Immature natural killer cell (primary cell): ENCODE measurements at regions not wholly inside any gene's neighbourhood (a gene's known extent, or its start where the extent isn't known, plus 50 kb on each side); places are given as distances from the start of the nearest gene placed in this dataset.

Source experiments
- DNase-seq, 3 donors: peaks; one replicate each; pipeline ENCODE4 v3.0.0; 2022; ENCODE audit warnings: mixed read lengths in 1 of 3
- H3K27ac Mint-ChIP-seq, 6 donors: one replicate each; pipeline ENCODE4 v1.8.0; 2020; ENCODE audit warnings: mixed read lengths in 6 of 6, mild to moderate bottlenecking in 5 of 6, inconsistent platforms in 4 of 6, moderate library complexity in 3 of 6
- H3K27me3 Mint-ChIP-seq, 3 donors: one replicate each; pipeline ENCODE4 v1.8.0; 2020 to 2021; ENCODE audit warnings: low read depth in 3 of 3, mild to moderate bottlenecking in 3 of 3, mixed read lengths in 3 of 3, moderate library complexity in 3 of 3, inconsistent platforms in 1 of 3
- H3K36me3 Mint-ChIP-seq, 3 donors: one replicate each; pipeline ENCODE4 v1.8.0; 2020; ENCODE audit warnings: mixed read lengths in 3 of 3, inconsistent platforms in 2 of 3, mild to moderate bottlenecking in 2 of 3
- H3K4me1 Mint-ChIP-seq, 2 donors: one replicate each; pipeline ENCODE4 v1.8.0; 2020; ENCODE audit warnings: inconsistent platforms in 2 of 2, mild to moderate bottlenecking in 2 of 2, mixed read lengths in 2 of 2, moderate library complexity in 1 of 2
- H3K4me3 Mint-ChIP-seq, 5 donors: one replicate each; pipeline ENCODE4 v1.8.0; 2020; ENCODE audit warnings: mild to moderate bottlenecking in 5 of 5, mixed read lengths in 5 of 5, inconsistent platforms in 3 of 5, moderate library complexity in 3 of 5
- H3K9me3 Mint-ChIP-seq, 6 donors: one replicate each; pipeline ENCODE4 v1.8.0; 2020; ENCODE audit warnings: mild to moderate bottlenecking in 6 of 6, mixed read lengths in 6 of 6, inconsistent platforms in 4 of 6, moderate library complexity in 3 of 6

- H3K9me3 Mint-ChIP-seq, result no peaks in the 10 kb centered on the region
- no peak overlapping the region for H3K27ac Mint-ChIP-seq
- no peak overlapping the region for H3K4me3 Mint-ChIP-seq
- H3K27me3 Mint-ChIP-seq, result peaks cover 0 to under 1% (median 0%) of the 10 kb centered on the region in 3 donors
- no peaks in the 10 kb centered on the region for H3K36me3 Mint-ChIP-seq
- peaks cover 23 to 40% of the 10 kb centered on the region in 2 donors for H3K4me1 Mint-ChIP-seq
- DNase-seq, result no peak
Observed at GRCh38 chr14:65866448-65866847, 453.9 kb downstream of the FUT8 start.

GRCh38 chr14:65866886-65867285, 454.4 kb downstream of the FUT8 start:
- no peak overlapping the region for H3K4me3 Mint-ChIP-seq
- H3K27ac Mint-ChIP-seq, result no peak overlapping the region
- no peaks in the 10 kb centered on the region for H3K36me3 Mint-ChIP-seq
- H3K27me3 Mint-ChIP-seq, result no peaks in the 10 kb centered on the region
- no peaks in the 10 kb centered on the region for H3K9me3 Mint-ChIP-seq
- peaks cover 21 to 36% of the 10 kb centered on the region in 2 donors for H3K4me1 Mint-ChIP-seq
- DNase-seq, result no peak

- H3K4me1 Mint-ChIP-seq, result peaks cover 20 to 31% of the 10 kb centered on the region in 2 donors
- no peaks in the 10 kb centered on the region for H3K9me3 Mint-ChIP-seq
- H3K27me3 Mint-ChIP-seq, result no peaks in the 10 kb centered on the region
- H3K4me3 Mint-ChIP-seq, result no peak overlapping the region
- no peak for DNase-seq
- H3K36me3 Mint-ChIP-seq, result no peaks in the 10 kb centered on the region
- no peak overlapping the region for H3K27ac Mint-ChIP-seq
Observed at GRCh38 chr14:65867333-65867732, 454.8 kb downstream of the FUT8 start.

- Mint-ChIP-seq H3K27ac (no peak overlapping the region), H3K36me3 (no peaks in the 10 kb centered on the region), H3K4me3 (no peak overlapping the region), H3K27me3 (no peaks in the 10 kb centered on the region), H3K9me3 (no peaks in the 10 kb centered on the region), H3K4me1 (no peaks in the 10 kb centered on the region)
- DNase-seq, result no peak
Observed at GRCh38 chr14:65872536-65872935, 460.0 kb downstream of the FUT8 start.

GRCh38 chr14:65877166-65877565, 464.6 kb downstream of the FUT8 start:
- Mint-ChIP-seq H3K4me3 (no peak overlapping the region), H3K36me3 (peaks cover 0 to 3% (median 0%) of the 10 kb centered on the region in 3 donors), H3K27me3 (peaks cover 0 to 3% (median 2%) of the 10 kb centered on the region in 3 donors), H3K4me1 (peaks cover 15 to 21% of the 10 kb centered on the region in 2 donors), H3K27ac (no peak overlapping the region), H3K9me3 (no peaks in the 10 kb centered on the region)
- no peak for DNase-seq

GRCh38 chr14:65877624-65878023, 465.1 kb downstream of the FUT8 start:
- Mint-ChIP-seq H3K36me3 (peaks cover 0 to 3% (median 0%) of the 10 kb centered on the region in 3 donors), H3K9me3 (no peaks in the 10 kb centered on the region), H3K27me3 (peaks cover 0 to 3% (median 2%) of the 10 kb centered on the region in 3 donors), H3K27ac (no peak overlapping the region), H3K4me1 (peaks cover 15 to 22% of the 10 kb centered on the region in 2 donors), H3K4me3 (no peak overlapping the region)
- no peak for DNase-seq

GRCh38 chr14:65878586-65878985, 466.1 kb downstream of the FUT8 start:
- Mint-ChIP-seq H3K4me3 (no peak overlapping the region), H3K9me3 (no peaks in the 10 kb centered on the region), H3K36me3 (peaks cover 0 to 3% (median 2%) of the 10 kb centered on the region in 3 donors), H3K27me3 (peaks cover 0 to 3% (median 2%) of the 10 kb centered on the region in 3 donors), H3K4me1 (peaks cover 15 to 22% of the 10 kb centered on the region in 2 donors), H3K27ac (no peak overlapping the region)
- no peak for DNase-seq

GRCh38 chr14:65879248-65880009, 466.9 kb downstream of the FUT8 start:
- Mint-ChIP-seq H3K4me3 (no peak overlapping the region), H3K9me3 (no peaks in the 10 kb centered on the region), H3K4me1 (peaks cover 15 to 22% of the 10 kb centered on the region in 2 donors), H3K36me3 (peaks cover 0 to 5% (median 3%) of the 10 kb centered on the region in 3 donors), H3K27me3 (peaks cover 0 to 3% (median 2%) of the 10 kb centered on the region in 3 donors), H3K27ac (peak overlapping the region in 1 of 6 donors; percentile 35)
- no peak for DNase-seq

- Mint-ChIP-seq H3K27ac (no peak overlapping the region), H3K4me3 (no peak overlapping the region)
Observed at GRCh38 chr14:65880507-65880906, 468.0 kb downstream of the FUT8 start.

GRCh38 chr14:65881642-65882041, 469.1 kb downstream of the FUT8 start:
- no peak for DNase-seq
- Mint-ChIP-seq H3K4me1 (peaks cover 15 to 22% of the 10 kb centered on the region in 2 donors), H3K27me3 (peaks cover 0 to 3% (median 2%) of the 10 kb centered on the region in 3 donors), H3K9me3 (no peaks in the 10 kb centered on the region), H3K4me3 (no peak overlapping the region), H3K36me3 (peaks cover 0 to 5% (median 3%) of the 10 kb centered on the region in 3 donors), H3K27ac (no peak overlapping the region)

More at GRCh38 chr14:65880507-65880906, 468.0 kb downstream of the FUT8 start:
- no peak for DNase-seq
- H3K9me3 Mint-ChIP-seq, result no peaks in the 10 kb centered on the region
- peaks cover 15 to 22% of the 10 kb centered on the region in 2 donors for H3K4me1 Mint-ChIP-seq
- peaks cover 0 to 3% (median 2%) of the 10 kb centered on the region in 3 donors for H3K27me3 Mint-ChIP-seq
- peaks cover 0 to 5% (median 3%) of the 10 kb centered on the region in 3 donors for H3K36me3 Mint-ChIP-seq

- H3K27me3 Mint-ChIP-seq, result peaks cover 1 to 5% (median 4%) of the 10 kb centered on the region in 3 donors
- no peak for DNase-seq
- H3K4me1 Mint-ChIP-seq, result no peaks in the 10 kb centered on the region
- H3K27ac Mint-ChIP-seq, result peak overlapping the region in 1 of 6 donors; percentile 60
- H3K4me3 Mint-ChIP-seq, result no peak overlapping the region
- peaks cover 0 to 5% (median 0%) of the 10 kb centered on the region in 6 donors for H3K9me3 Mint-ChIP-seq
- H3K36me3 Mint-ChIP-seq, result peaks cover 0 to 4% (median 3%) of the 10 kb centered on the region in 3 donors
Observed at GRCh38 chr14:65888677-65889076, 476.1 kb downstream of the FUT8 start.

GRCh38 chr14:65892315-65892714, 479.8 kb downstream of the FUT8 start:
- peaks cover 0 to 12% (median 9%) of the 10 kb centered on the region in 3 donors for H3K36me3 Mint-ChIP-seq
- H3K9me3 Mint-ChIP-seq, result peaks cover 0 to 13% (median 2%) of the 10 kb centered on the region in 6 donors
- no peak overlapping the region for H3K4me3 Mint-ChIP-seq
- H3K4me1 Mint-ChIP-seq, result no peaks in the 10 kb centered on the region
- H3K27me3 Mint-ChIP-seq, result peaks cover 1 to 5% (median 4%) of the 10 kb centered on the region in 3 donors
- no peak for DNase-seq
- H3K27ac Mint-ChIP-seq, result no peak overlapping the region

GRCh38 chr14:65900164-65900563, 487.6 kb downstream of the FUT8 start:
- Mint-ChIP-seq H3K27me3 (peaks cover 0 to 3% (median 2%) of the 10 kb centered on the region in 3 donors), H3K9me3 (peaks cover 6 to 14% (median 9%) of the 10 kb centered on the region in 6 donors), H3K27ac (no peak overlapping the region), H3K4me1 (peaks cover 13 to 20% of the 10 kb centered on the region in 2 donors), H3K4me3 (no peak overlapping the region), H3K36me3 (peaks cover 4 to 19% (median 14%) of the 10 kb centered on the region in 3 donors)
- no peak for DNase-seq

- Mint-ChIP-seq H3K4me1 (peaks cover 13 to 25% of the 10 kb centered on the region in 2 donors), H3K27ac (peak overlapping the region in 1 of 6 donors; percentile 53), H3K4me3 (no peak overlapping the region)
Observed at GRCh38 chr14:65901595-65901994, 489.1 kb downstream of the FUT8 start.

More at GRCh38 chr14:65901595-65901994, 489.1 kb downstream of the FUT8 start:
- no peak for DNase-seq
- Mint-ChIP-seq H3K36me3 (peaks cover 4 to 15% (median 14%) of the 10 kb centered on the region in 3 donors), H3K9me3 (peaks cover 4 to 14% (median 9%) of the 10 kb centered on the region in 6 donors), H3K27me3 (peaks cover 0 to 3% (median 2%) of the 10 kb centered on the region in 3 donors)
